ENCODE measurements at regions not wholly inside any gene's neighbourhood (a gene's known extent, or its start where the extent isn't known, plus 50 kb on each side); places are given as distances from the start of the nearest gene placed in this dataset.
A peak's percentile ranks its signal among the peaks of the same experiment; 100 is the strongest.

DNA sequence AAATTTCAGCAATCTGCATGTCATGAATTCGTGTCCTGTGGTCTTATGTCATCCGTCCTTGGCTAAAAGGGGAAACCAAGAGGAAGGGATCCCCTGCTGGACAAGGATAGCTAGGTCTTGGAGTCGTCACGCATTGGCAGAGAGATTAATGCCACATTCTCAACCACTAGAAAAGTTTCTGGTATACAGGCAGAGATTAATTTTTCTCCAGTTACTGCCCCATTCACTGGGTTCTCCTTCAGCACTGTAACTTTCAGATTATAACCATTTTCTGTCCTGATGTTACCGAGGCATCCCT, 1060.6 kb upstream of the AUTS2 start:
- DNase-seq (ENCODE audit: low read depth in 2 of 2): no peak

DNA sequence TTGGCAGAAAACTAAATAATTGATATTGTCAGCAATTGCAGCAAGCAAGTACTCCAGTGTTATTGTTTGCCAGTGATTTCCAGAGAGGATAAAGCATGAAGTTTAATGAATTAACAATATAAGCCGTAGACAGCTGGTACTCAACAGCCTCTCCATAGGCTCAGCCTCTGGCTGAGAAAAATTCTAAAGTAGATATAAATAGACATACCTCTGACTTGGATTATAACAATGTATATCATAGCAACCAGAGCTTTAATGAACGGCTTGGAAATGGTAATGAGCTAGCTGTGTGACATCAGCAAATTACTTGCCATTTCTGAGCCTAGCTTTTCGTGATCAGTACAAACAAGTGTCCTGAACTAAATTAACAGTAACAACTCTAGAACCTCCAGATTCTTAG, 1055.4 kb upstream of the AUTS2 start:
- DNase-seq (ENCODE audit: low read depth in 2 of 2): no peak

DNA sequence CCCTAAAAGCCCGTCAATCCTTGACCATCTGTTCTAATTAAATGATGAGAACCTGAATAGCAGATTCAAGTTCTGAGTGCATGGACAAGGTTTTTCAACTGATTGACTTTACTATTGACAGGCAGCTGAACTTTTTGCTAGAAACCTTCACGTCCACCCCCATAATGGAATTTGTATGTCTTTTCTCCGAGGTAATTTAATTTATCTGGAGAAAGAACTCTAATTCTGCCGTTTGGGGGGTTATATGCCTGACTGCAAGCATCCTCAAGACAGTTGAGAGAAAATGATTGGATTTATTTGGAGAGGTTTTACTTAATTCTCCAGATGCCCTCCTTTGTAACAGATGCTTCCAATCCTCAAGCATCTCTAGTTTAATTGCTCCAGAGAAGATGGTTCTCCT, 1053.4 kb upstream of the AUTS2 start:
- DNase-seq (ENCODE audit: low read depth in 2 of 2): no peak

DNA sequence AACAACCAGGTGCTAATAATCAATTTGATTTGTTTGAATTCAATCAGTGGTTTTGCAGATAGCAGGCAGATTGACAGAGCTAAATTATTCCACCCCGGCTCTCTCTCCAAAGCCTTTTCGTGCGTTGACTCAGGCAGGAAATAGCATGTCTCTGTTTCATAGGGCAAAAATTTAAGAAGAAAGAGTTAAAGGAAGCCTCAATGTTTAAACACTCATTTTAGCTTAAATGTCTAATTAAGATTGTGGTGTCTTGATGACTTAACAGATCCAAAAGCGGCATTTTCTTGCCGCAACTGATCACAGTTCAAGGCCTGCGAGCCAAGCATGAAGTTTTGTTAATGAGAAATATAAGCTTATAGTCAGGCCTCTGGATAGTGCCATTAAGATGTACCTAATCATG, 1051.1 kb upstream of the AUTS2 start:
- DNase-seq (ENCODE audit: low read depth in 2 of 2): peak; percentile 63 to 65

DNA sequence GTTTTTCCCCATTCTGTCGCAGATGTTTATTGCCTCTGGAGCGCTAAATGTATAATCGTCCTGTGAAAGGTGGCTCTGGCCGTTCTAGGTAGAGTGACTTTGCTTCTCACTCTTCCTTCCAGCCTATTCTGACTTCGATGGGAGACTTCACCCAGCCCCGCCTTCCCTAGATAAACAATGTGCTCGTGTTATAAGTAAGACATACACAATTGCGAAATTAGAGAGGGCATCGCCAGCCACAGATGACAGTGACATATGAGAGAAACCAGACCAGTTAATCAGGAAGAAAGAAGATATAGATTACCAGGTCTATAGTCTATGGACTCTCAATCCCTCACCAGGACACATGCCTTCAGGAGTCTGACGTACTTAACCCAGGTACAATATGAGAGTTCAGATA, 1050.5 kb upstream of the AUTS2 start:
- no peak for DNase-seq (ENCODE audit: low read depth in 2 of 2)

DNA sequence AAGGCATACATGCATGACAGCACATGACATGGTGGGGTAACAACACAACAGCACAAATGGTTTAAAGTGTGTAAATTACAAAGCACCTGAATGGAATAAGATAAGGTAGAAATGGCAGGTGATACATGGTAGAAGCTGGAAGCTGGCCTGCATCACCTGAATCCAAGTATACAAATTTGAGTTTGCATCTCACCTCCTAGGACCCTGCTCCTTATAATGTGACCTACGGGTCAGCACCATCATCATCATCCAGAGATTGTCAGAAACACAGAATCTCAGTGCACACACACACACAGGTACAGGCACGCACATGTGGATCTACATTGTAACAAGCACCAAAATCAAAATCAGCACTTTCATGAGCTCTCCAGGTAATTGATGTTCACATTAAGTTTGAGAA, 1048.2 kb upstream of the AUTS2 start:
- no peak for DNase-seq (ENCODE audit: low read depth in 2 of 2)

DNA sequence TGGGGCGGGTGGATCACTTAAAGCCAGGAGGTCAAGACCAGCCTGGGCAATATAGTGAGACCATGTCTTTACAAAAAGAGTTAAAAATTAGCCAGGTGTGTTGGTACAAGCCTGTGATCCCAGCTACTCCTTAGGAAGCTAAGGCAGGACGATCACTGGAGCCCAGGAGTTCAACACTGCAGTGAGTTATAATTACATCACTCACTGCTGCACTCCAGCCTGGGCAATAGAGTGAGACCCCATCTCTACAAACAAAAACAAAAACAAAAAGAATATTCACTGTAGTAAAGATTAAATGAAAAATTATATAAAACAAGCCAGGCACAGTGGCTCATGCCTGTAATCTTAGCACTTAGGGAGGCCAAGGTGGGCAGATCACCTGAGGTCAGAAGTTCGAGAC, 1047.6 kb upstream of the AUTS2 start:
- DNase-seq (ENCODE audit: low read depth in 2 of 2): no peak

DNA sequence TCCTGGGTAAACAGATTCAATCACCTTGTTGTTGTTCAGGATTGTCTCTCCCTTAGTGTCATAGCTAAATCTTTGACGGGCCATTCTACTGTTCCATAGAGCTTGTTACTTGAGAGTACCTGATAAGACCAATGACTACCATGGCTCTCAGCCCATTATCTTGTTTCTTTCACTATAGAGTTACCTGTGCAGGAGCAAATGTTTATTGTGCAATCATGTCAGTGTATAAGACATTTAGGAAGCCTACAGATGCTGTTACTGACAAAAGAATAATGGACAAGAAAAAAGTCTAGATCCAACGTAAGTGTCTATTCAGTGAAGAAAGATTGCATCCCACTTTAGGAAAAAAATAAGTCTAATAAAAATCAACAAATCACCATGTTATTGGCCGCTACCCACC, 1041.7 kb upstream of the AUTS2 start:
- DNase-seq (ENCODE audit: low read depth in 2 of 2): no peak

DNA sequence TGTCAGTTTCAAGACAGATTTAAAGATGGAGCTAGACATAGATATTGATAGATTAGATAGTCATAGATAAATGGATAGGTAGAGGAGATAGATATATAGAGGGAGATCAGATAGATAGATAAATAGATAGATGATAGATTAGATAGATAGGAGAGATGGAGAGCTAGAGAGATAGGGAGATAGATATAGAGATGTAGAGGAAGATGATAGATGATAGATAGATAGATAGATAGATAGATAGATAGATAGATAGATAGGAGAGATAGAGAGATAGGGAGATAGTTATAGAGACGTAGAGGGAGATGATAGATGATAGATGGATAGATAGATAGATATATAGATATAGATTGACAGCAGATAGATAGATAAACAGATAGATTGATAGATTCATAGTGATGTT, 1038.8 kb upstream of the AUTS2 start:
- no peak for DNase-seq (ENCODE audit: low read depth in 2 of 2)

DNA sequence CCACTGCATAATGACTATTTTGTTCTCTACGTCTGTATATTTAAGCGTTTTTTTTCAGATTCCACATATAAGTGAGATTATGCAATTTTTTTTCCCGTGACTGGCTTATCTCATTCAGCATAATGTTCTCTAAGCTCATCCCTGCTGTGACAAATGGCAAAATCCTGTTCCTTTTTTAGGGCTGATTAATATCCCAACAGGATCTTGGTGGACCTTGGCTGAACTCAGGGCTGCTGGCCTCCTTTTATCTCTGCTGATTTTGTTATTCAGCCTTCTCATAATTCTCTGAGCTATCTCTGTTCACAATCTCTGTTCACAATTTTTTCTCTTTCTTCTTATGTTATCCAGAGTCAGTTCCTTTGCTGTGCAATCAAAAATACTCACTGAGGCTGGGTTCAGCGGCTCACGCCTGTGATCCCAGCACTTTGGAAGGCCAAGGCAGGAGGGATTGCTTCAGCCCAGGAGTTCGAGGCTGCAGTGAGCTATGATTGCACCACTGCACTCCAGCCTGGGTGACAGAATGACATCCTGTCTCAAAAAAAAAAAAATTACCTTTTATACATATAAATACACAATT, 1035.9 kb upstream of the AUTS2 start:
- DNase-seq (ENCODE audit: low read depth in 2 of 2): no peak

DNA sequence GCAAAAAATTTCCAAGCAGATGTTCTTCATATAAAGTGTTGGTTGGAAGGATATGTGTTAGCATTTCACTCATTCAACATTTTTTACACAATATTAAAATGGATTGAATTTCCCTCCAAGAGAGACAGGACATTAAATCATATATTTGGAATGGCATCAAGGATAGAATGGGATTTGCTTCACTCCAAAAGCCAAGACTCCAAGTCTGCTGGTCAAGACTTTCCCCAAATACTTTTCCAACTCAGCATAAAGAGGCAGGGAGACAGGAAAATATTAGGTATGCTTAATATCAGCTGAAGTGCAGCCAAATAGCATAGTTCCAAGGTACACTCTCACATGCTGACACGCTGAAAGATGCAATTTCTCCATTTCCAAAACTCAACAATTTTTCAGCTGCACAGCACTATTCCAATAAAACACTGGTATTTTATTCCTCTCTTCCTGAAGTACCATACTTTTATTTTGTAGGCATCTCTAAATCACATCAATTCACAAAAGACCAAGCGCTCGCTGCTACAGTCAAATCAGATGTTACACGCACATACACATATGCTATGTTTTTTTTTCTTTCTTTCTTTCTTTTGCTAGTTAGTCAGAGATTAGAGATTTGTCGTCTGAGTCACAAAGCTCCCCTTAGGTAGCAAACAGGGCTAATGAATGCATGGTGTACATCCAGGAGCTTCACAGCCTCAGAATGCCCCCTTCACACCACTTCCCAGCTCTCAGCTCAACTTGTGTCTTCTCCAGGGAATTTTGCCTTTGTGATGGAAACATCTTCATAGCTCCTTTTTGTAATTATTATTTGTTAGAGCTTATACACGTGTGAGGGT, 1033.8 kb upstream of the AUTS2 start:
- DNase-seq (ENCODE audit: low read depth in 2 of 2): no peak

DNA sequence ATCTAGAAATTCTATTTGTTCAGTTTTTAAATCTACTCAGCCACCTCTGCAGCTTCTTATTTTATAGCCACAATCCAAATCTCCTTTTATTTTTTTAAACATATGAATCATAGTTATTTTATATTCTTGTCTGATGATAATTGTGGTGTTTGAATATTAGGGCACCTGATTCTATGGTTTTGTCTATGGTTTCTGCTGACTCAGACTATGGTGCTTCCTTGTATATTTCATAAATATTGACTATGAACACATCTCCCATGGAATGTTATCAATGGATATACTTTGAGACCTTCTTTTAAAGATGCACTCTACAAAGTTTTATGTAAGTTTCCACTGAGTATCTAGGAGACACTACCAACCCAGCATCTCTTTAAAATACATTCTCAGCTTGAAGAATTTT, 1027.0 kb upstream of the AUTS2 start:
- DNase-seq (ENCODE audit: low read depth in 2 of 2): no peak

DNA sequence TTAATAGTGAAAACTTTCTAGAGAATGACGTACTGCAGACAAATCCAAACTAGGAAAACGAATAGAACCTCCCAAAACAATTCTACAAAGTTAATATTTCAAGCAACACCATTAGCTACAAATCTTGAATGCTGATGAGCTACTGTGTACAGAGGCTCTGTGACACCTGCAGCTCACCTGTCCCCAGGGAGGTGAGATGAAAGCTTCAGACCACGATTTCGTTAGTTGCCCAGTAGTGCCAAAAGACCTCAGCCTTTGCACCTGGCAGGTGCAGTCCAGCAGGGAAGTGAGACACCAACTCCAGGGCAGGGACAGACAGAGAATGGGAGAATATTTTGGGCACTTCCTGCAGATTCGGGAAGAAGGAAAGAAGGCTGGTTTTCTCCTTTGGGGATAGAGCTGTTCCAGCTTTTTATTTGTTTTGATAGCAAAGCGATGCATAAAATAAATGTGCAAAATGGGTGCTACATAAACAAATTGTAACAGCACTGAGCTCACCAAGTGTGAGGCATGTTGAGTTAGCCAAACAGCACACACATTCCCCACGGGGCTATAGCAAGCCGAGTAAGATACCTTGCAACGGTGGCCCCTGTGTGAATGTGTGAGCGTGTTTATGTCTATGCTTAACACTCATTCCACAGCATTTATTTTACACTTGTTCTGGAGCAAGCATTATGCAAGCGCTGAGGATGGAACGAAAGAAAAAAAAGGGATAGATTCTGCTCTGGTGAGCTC, 1024.8 kb upstream of the AUTS2 start:
- DNase-seq (ENCODE audit: low read depth in 2 of 2): no peak

DNA sequence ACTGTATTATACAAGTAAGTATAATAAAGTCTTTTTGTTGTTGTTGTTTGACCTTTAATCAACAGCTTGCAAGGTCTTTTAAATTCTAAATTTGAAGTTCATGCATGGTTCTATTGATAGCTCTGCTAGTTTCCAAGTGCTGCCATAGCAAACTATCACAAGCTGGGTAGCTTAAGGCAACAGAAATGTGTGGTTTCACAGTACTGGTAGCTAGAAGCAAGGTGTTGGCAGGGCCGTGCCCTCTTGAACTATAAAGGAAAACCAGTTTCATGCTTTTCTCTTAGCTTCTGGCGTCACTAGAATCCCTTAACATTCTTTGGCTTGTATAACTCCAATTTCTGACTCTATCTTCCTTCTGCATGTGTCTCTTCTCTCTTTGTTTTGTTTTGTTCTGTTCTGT, 1021.9 kb upstream of the AUTS2 start:
- no peak for DNase-seq (ENCODE audit: low read depth in 2 of 2)

DNA sequence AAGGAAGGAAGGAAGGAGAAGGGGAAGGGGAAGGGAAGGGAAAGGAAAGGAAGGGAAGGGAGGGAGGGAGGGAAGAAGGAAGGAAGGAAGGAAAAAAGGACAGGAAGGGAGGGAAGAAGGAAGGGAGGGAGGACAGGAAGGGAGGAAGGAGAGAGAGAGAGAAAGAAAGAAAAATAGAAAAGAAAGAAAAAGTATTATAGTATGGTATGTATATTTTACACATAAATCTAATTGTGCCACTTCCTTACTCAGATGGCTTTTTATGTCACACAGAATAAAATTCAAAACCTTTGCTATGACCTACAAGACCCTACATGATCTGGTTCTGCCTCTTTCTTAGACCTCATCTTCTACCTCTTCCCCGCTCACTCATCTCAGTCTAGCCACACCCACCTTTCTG, 1016.9 kb upstream of the AUTS2 start:
- DNase-seq (ENCODE audit: low read depth in 2 of 2): no peak

DNA sequence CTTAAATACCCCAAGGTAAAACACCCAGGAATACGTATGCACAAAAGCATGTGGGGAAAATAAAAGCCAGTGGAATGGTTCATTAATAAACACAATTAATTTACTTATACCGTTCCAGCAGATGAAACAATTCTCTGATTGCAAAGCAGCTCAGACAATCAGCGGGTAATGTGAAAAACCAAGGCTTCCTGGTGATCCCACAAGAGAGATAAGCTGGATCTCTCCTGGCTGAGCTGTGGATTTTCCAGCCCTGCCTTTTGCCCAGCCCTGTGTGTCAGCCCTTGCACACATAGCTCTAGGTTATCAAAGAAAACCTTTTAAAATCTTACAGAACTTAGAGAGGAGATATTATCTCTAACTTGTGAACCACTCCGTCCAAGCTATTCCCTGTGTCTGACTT, 1010.7 kb upstream of the AUTS2 start:
- DNase-seq (ENCODE audit: low read depth in 2 of 2): no peak

DNA sequence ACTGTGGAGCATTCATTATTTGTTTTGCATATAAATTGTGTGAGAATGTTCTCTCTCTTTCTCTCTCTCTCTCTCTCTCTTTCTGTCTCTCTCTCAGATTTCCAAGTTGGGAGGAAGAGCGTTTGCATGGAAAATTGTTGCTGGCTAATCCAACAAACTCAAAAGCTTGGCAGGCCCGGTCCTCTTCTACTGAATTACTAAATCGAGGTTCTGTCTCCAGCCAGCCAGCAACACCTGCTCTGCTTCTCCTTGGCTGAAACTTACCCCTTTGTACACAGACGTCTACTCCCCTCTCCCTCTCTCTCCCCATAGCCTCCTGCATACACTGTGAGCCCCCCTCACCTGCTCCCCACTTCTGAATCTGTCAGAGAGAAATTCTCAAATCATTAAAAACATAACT, 996.4 kb upstream of the AUTS2 start:
- DNase-seq (ENCODE audit: low read depth in 2 of 2): no peak

DNA sequence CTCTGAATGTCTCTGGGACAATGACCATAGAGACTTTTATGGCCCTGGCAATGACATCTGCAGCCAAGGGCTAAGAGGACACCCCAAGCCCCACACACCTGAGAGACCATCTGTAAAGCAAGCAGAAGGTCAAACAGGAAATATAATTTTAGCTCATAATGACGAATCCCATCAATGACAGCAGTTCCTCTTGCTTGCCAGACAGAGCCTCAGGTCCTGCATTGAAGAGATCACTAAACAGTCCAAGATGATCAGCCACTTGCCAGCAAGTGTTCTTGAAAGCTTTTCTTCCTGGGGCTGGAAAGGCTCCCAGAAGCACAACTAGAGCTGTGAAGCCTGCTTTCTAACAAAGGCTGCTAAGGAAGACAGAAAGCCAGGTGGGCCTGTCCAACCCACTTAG, 993.7 kb upstream of the AUTS2 start:
- DNase-seq (ENCODE audit: low read depth in 2 of 2): no peak

DNA sequence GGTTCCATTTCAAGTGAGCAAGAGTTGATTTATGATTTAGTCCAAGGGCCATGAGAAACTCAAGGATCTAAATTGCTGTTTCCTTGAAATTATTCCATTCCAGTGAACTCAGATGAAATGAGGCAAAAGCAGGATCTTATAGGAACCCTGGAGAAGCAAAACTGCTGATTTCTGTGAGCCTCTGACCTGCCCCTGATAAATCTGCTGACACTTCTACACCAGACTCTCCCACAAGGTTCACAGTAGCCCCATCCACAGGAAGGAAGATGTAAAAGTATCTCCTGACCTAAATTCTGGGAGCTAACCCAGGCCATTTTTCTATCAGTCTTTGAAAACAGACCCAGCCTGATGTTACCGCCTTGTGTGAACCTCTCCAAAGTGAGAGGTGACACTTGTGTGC, 987.6 kb upstream of the AUTS2 start:
- DNase-seq (ENCODE audit: low read depth in 2 of 2): no peak

DNA sequence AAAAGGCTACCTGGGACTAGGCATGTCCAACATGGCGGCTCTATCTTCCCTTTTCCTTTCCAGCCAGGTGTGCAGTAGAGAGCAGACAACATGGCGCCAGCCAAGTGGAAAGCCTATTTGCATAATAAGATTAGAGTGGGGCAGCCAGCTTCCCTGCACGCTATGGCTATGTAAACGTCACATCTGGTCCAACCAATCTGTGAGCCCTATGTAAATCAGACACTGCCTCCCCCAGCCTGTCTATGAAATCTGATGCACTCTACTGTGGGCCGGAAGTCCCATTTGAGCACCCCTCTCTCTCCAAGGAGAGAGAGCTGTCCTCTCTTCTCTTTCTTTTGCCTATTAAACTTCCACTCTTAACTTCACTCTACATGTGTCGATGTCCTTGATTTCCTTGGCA, 984.9 kb upstream of the AUTS2 start:
- no peak for DNase-seq (ENCODE audit: low read depth in 2 of 2)

DNA sequence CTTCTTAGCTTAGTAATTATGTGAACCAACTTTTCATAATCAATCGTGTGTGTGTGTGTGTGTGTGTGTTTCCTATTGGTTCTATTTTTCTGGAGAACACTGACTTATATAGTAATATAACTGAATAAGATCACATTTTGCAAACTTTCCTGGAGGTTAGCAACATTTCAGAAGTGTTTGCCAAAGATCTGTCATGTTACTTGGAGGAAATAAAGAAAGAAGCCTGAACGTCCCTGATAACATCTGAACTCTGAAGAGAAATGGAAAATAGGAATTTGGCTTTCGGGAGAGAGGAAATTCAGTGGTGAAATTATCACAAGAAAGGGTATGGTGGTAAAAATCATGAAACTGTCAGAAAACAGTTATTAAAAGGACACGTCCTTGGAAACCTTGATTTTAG, 984.4 kb upstream of the AUTS2 start:
- no peak for DNase-seq (ENCODE audit: low read depth in 2 of 2)

DNA sequence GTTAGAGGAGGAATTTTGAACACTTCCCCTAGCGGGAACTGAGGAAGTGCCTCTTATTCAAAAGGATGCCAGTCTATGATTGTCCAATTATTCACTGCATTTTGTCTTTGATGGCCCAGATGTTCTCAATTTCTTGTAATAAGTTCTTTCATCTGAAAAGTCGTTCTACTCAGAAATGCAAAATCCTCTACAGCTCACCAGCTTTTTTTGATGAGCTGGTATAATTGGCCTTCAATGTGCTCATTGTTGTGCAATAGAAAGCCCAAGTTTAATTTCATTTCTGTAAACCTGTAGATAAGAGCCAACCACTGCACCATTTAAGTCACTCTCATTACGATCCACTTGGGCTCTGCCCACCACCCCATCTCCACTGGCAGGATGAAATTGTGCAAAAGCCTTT, 978.7 kb upstream of the AUTS2 start:
- peak in 1 of 2 experiments; percentile 4 for DNase-seq (ENCODE audit: low read depth in 2 of 2)

DNA sequence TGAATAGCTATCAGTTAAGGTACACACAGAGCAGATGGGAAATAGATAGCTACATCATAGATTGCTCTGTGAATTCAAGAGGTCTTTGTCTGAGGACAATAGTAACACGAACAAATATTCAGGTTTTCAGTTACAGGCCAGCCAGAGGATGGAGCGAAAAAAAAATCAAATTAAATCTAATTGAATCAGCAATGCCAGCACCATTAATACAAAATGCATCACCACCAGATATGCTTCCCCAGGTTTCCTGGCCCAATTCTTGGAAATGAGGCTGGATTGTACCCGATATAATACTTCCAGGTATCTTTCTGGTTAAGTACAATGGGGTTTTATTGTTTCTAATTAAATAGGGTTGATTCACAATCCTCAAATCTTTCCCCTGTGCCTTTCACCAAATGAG, 975.8 kb upstream of the AUTS2 start:
- DNase-seq (ENCODE audit: low read depth in 2 of 2): no peak

All from fibroblast of skin of left quadriceps (primary cell).